22Rv1 (cell line): ENCODE measurements at regions not wholly inside any gene's neighbourhood (a gene's known extent, or its start where the extent isn't known, plus 50 kb on each side); places are given as distances from the start of the nearest gene placed in this dataset.

Source experiments
- ZFX ChIP-seq: fragments of 450-650 bp; IDR thresholded peaks from 2 replicates; pipeline ENCODE4 v1.6.1; 2017; ENCODE audit warnings: antibody characterized with exemption, borderline replicate concordance
- TF ChIP-seq, protein P1 (sequence below): fragments of 450-650 bp; IDR thresholded peaks from 2 replicates; pipeline ENCODE4 v1.5.1; 2017; ENCODE audit warnings: mild to moderate bottlenecking

DNA sequence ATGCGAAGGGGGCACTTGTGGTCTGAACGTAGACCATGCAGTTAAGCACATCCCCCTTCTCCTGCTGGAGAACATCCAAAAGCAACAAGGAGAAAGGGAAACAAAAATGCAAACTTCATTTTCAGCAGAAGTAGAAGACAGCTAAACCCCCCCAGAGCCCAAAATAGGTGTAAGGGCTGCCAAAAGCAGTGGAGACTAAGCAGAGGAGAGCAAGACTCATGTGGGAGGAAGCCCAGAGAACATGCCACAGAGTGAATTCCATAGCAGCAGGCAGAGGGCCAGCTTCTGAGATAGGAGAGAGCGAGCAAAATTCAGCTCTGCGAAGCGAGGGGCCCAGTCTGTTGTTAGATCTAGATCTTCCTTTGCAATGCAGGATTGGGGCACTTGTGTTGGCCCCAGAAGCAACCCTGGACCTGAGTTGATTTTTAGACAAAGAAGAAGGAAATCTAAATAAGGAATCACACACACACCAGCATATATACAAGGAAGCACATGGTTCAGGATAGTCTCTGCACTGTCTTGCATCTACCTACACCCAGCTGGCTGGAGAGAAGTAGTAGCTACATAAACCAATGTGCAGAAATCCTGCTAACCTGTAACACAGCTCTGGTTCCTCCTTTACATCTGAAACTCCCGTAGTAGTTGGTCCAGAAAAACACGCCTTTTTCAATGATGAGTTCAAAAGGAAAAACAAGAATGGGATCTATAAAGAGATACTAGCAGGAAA lies 199.6 kb downstream of the SPRY2 start:
- TF ChIP-seq, protein P1, sequence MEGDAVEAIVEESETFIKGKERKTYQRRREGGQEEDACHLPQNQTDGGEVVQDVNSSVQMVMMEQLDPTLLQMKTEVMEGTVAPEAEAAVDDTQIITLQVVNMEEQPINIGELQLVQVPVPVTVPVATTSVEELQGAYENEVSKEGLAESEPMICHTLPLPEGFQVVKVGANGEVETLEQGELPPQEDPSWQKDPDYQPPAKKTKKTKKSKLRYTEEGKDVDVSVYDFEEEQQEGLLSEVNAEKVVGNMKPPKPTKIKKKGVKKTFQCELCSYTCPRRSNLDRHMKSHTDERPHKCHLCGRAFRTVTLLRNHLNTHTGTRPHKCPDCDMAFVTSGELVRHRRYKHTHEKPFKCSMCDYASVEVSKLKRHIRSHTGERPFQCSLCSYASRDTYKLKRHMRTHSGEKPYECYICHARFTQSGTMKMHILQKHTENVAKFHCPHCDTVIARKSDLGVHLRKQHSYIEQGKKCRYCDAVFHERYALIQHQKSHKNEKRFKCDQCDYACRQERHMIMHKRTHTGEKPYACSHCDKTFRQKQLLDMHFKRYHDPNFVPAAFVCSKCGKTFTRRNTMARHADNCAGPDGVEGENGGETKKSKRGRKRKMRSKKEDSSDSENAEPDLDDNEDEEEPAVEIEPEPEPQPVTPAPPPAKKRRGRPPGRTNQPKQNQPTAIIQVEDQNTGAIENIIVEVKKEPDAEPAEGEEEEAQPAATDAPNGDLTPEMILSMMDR = no peak
- TF ChIP-seq ZFX = no peak
